H9 (cell line): ENCODE measurements at regions not wholly inside any gene's neighbourhood (a gene's known extent, or its start where the extent isn't known, plus 50 kb on each side); places are given as distances from the start of the nearest gene placed in this dataset.

Experiments
- DNase-seq: peaks from one replicate; pipeline ENCODE4 v3.0.0-alpha.2; 2017
- H2AFZ ChIP-seq: one replicate; pipeline ENCODE4 v1.6.1; 2013; ENCODE audit warnings: mild to moderate bottlenecking, low read length, control low read depth, moderate library complexity
- H2AK5ac ChIP-seq: 2 replicates; pipeline ENCODE4 v1.6.1; 2013; ENCODE audit warnings: low read length, control low read depth, mixed read lengths; ENCODE audit not compliant: insufficient read length
- H2BK120ac ChIP-seq: one replicate; pipeline ENCODE4 v1.6.1; 2013; ENCODE audit warnings: low read depth, mild to moderate bottlenecking, low read length, control low read depth, inconsistent platforms; ENCODE audit not compliant: poor library complexity, severe bottlenecking
- H2BK12ac ChIP-seq: 2 replicates; pipeline ENCODE4 v1.6.1; 2013; ENCODE audit warnings: low read length, control low read depth, mixed read lengths, low read depth; ENCODE audit not compliant: insufficient read length
- H2BK15ac ChIP-seq: 2 replicates; pipeline ENCODE4 v1.6.1; 2013; ENCODE audit warnings: low read depth, low read length, control low read depth
- H2BK20ac ChIP-seq: one replicate; pipeline ENCODE4 v1.6.1; 2013; ENCODE audit warnings: low read depth, mild to moderate bottlenecking, low read length, control low read depth, inconsistent platforms; ENCODE audit not compliant: poor library complexity, severe bottlenecking
- H2BK5ac ChIP-seq: 2 replicates; pipeline ENCODE4 v1.6.1; 2013; ENCODE audit warnings: low read length, control low read depth, mixed read lengths; ENCODE audit not compliant: insufficient read length
- H3K14ac ChIP-seq: 2 replicates; pipeline ENCODE4 v1.6.1; 2013; ENCODE audit warnings: low read length, control low read depth; ENCODE audit not compliant: insufficient read depth
- H3K18ac ChIP-seq: 2 replicates; pipeline ENCODE4 v1.6.1; 2013; ENCODE audit warnings: low read depth, mild to moderate bottlenecking, mixed read lengths, low read length, control low read depth; ENCODE audit not compliant: insufficient read length
- H3K23ac ChIP-seq: 2 replicates; pipeline ENCODE4 v1.6.1; 2013; ENCODE audit warnings: low read length, control low read depth, mixed read lengths, low read depth; ENCODE audit not compliant: insufficient read length
- H3K23me2 ChIP-seq: 2 replicates; pipeline ENCODE4 v1.6.1; 2013; ENCODE audit warnings: low read depth, mild to moderate bottlenecking, mixed read lengths, low read length, control low read depth; ENCODE audit not compliant: insufficient read length, poor library complexity, severe bottlenecking
- H3K27ac ChIP-seq: 2 replicates; pipeline ENCODE4 v1.5.1; 2013; ENCODE audit warnings: low read length, control low read depth, mixed read lengths, low read depth; ENCODE audit not compliant: insufficient read length
- H3K27me3 ChIP-seq: 2 replicates; pipeline ENCODE4 v1.6.1; 2013; ENCODE audit warnings: low read length, control low read depth, inconsistent platforms; ENCODE audit not compliant: insufficient read depth
- H3K4ac ChIP-seq: 2 replicates; pipeline ENCODE4 v1.6.1; 2013; ENCODE audit warnings: low read depth, mild to moderate bottlenecking, control low read depth, inconsistent platforms, low read length, moderate library complexity
- H3K4me1 ChIP-seq: 2 replicates; pipeline ENCODE4 v1.6.1; 2013; ENCODE audit warnings: low read length, control low read depth, inconsistent platforms; ENCODE audit not compliant: insufficient read depth
- H3K4me2 ChIP-seq: 2 replicates; pipeline ENCODE4 v1.6.1; 2013; ENCODE audit warnings: low read length, control low read depth, mixed read lengths; ENCODE audit not compliant: insufficient read length, insufficient read depth
- H3K56ac ChIP-seq: 2 replicates; pipeline ENCODE4 v1.6.1; 2013; ENCODE audit warnings: low read depth, mild to moderate bottlenecking, mixed read lengths, low read length, control low read depth; ENCODE audit not compliant: insufficient read length
- H3K79me1 ChIP-seq: 2 replicates; pipeline ENCODE4 v1.6.1; 2013; ENCODE audit warnings: low read depth, mild to moderate bottlenecking, moderate library complexity, low read length, control low read depth, inconsistent platforms; ENCODE audit not compliant: insufficient read depth, poor library complexity, severe bottlenecking
- H3K79me2 ChIP-seq: 2 replicates; pipeline ENCODE4 v1.6.1; 2013; ENCODE audit warnings: low read length, control low read depth, inconsistent platforms; ENCODE audit not compliant: insufficient read depth
- H3K9ac ChIP-seq: 2 replicates; pipeline ENCODE4 v1.6.1; 2013; ENCODE audit warnings: low read length, control low read depth, mixed read lengths; ENCODE audit not compliant: insufficient read length; ENCODE audit errors: extremely low read depth
- H3K9me3 ChIP-seq: one replicate; pipeline ENCODE4 v1.6.1; 2013; ENCODE audit warnings: low read depth, low read length, inconsistent platforms; ENCODE audit not compliant: control insufficient read depth
- H3T11ph ChIP-seq: one replicate; pipeline ENCODE4 v1.6.1; 2013; ENCODE audit warnings: mild to moderate bottlenecking, low read length, control low read depth, inconsistent platforms
- H4K20me1 ChIP-seq: one replicate; pipeline ENCODE4 v1.6.1; 2013; ENCODE audit not compliant: control insufficient read depth, insufficient read length, insufficient read depth
- H4K5ac ChIP-seq: 2 replicates; pipeline ENCODE4 v1.6.1; 2013; ENCODE audit warnings: low read depth, mild to moderate bottlenecking, mixed read lengths, low read length, control low read depth; ENCODE audit not compliant: insufficient read length
- H4K8ac ChIP-seq: replicated peaks from 2 replicates; pipeline ENCODE4 v1.6.1; 2013; ENCODE audit warnings: low read length, control low read depth, mixed read lengths, low read depth; ENCODE audit not compliant: insufficient read length
- H4K91ac ChIP-seq: 2 replicates; pipeline ENCODE4 v1.6.1; 2013; ENCODE audit warnings: low read depth, mild to moderate bottlenecking, moderate library complexity, mixed read lengths, low read length, control low read depth; ENCODE audit not compliant: insufficient read length
- H3K27ac Mint-ChIP-seq, 3 experiments: 2 replicates in 2 of 3; 3 replicates in 1 of 3; pipeline ENCODE4 v1.8.0; 2020 to 2021; ENCODE audit warnings: mixed read lengths in 3 of 3, mild to moderate bottlenecking in 1 of 3, moderate library complexity in 1 of 3
- H3K27me3 Mint-ChIP-seq: 2 replicates; pipeline ENCODE4 v1.8.0; 2021; ENCODE audit warnings: low read depth, mild to moderate bottlenecking, moderate library complexity, mixed read lengths
- H3K36me3 Mint-ChIP-seq, 3 experiments: 2 replicates in 2 of 3; 3 replicates in 1 of 3; pipeline ENCODE4 v1.8.0; 2020 to 2021; ENCODE audit warnings: low read depth in 3 of 3, mixed read lengths in 3 of 3; ENCODE audit not compliant: insufficient read depth in 1 of 3
- H3K4me1 Mint-ChIP-seq, 2 experiments: 2 replicates each; pipeline ENCODE4 v1.8.0; 2020; ENCODE audit warnings: mixed read lengths in 2 of 2
- H3K4me3 Mint-ChIP-seq, 2 experiments: 2 replicates in 1 of 2; 3 replicates in 1 of 2; pipeline ENCODE4 v1.8.0; 2020 to 2021; ENCODE audit warnings: mild to moderate bottlenecking in 2 of 2, mixed read lengths in 2 of 2, moderate library complexity in 1 of 2
- H3K9me3 Mint-ChIP-seq, 2 experiments: 2 replicates in 1 of 2; 3 replicates in 1 of 2; pipeline ENCODE4 v1.8.0; 2020; ENCODE audit warnings: mild to moderate bottlenecking in 2 of 2, mixed read lengths in 2 of 2, moderate library complexity in 1 of 2
- CTCF ChIP-seq: fragments of 200-600 bp; sonication (generic); conservative IDR thresholded peaks from 3 replicates; pipeline ENCODE4 v1.8.0; 2021; ENCODE audit warnings: antibody characterized with exemption, mild to moderate bottlenecking
- WGBS: extraction: QIAGEN DNeasy Blood & Tissue Kit; methylation state at CpG from one replicate; pipeline ENCODE4 v1.1.7; 2013; ENCODE audit warnings: missing lambda C conversion rate, low lambda C conversion rate, mixed read lengths; ENCODE audit not compliant: insufficient read length; ENCODE audit errors: extremely low coverage; 5-methylcytosine and 5-hydroxymethylcytosine counted together

GRCh38 chr9:93896496-93897033 is 58.6 kb downstream of the BARX1 start:
- no peak overlapping the region for H2BK120ac ChIP-seq
- no peak overlapping the region for H4K5ac ChIP-seq
- H3K79me1 ChIP-seq, result no peaks in the 10 kb centered on the region
- H2AK5ac ChIP-seq, result no peak overlapping the region
- H3K27me3 ChIP-seq, result no peaks in the 10 kb centered on the region
- H3K9ac ChIP-seq, result no peak overlapping the region
- TF ChIP-seq CTCF, result no peak
- Mint-ChIP-seq H3K27ac (no peak overlapping the region), H3K36me3 (peaks cover 5 to 11% (median 8%) of the 10 kb centered on the region in 3 experiments; a peak in 4 of 7 replicates), H3K9me3 (peaks cover 17 to 35% of the 10 kb centered on the region in 2 experiments), H3K4me1 (no peaks in the 10 kb centered on the region), H3K27me3 (peaks cover 9% of the 10 kb centered on the region), H3K4me3 (no peak overlapping the region)
- H2BK20ac ChIP-seq, result no peak overlapping the region
- no peak overlapping the region for H2BK5ac ChIP-seq
- H3K4me1 ChIP-seq, result no peaks in the 10 kb centered on the region
- H2BK12ac ChIP-seq, result no peak overlapping the region
- no peak overlapping the region for H2AFZ ChIP-seq
- no peak overlapping the region for H3K4ac ChIP-seq
- no peak overlapping the region for H2BK15ac ChIP-seq
- WGBS, result no CpG with 5 or more reads among the region's 9 CpGs
- no peak overlapping the region for H3K4me2 ChIP-seq
- no peaks in the 10 kb centered on the region for H3K23me2 ChIP-seq
- H4K8ac ChIP-seq, result no peak overlapping the region
- no peak overlapping the region for H3K23ac ChIP-seq
- H3K14ac ChIP-seq, result no peak overlapping the region
- no peak overlapping the region for H3K27ac ChIP-seq
- no peak overlapping the region for H4K91ac ChIP-seq
- H3K56ac ChIP-seq, result no peak overlapping the region
- no peaks in the 10 kb centered on the region for H4K20me1 ChIP-seq
- H3K9me3 ChIP-seq, result peaks cover 4% of the 10 kb centered on the region
- DNase-seq, result peak; percentile 5
- H3T11ph ChIP-seq, result no peak overlapping the region
- no peaks in the 10 kb centered on the region for H3K79me2 ChIP-seq
- no peak overlapping the region for H3K18ac ChIP-seq
